ENCODE measurements at regions not wholly inside any gene's neighbourhood (a gene's known extent, or its start where the extent isn't known, plus 50 kb on each side); places are given as distances from the start of the nearest gene placed in this dataset.

- no peak for TF ChIP-seq FOXM1 (IDR thresholded peaks at IDR 0.05; ENCODE audit: borderline replicate concordance)
- no peak for TF ChIP-seq NFRKB (IDR thresholded peaks at IDR 0.05)
- no peak for TF ChIP-seq PKNOX1 (IDR thresholded peaks at IDR 0.05)
Measured at GRCh38 chr12:114916124-114916523, 232.1 kb upstream of the TBX3 start.
